NB4 (cell line): ENCODE measurements at regions not wholly inside any gene's neighbourhood (a gene's known extent, or its start where the extent isn't known, plus 50 kb on each side); places are given as distances from the start of the nearest gene placed in this dataset.

Source experiments
- POLR2A ChIP-seq: IDR thresholded peaks from 2 replicates; pipeline ENCODE4 v1.6.1; 2011; ENCODE audit warnings: mild to moderate bottlenecking; ENCODE audit not compliant: insufficient read length; ENCODE audit errors: extremely low read depth
- TF ChIP-seq, protein P1 (sequence below): IDR thresholded peaks from one replicate; pipeline ENCODE4 v1.5.1; 2012; ENCODE audit warnings: low read depth, low read length
- TF ChIP-seq, protein P2 (sequence below): IDR thresholded peaks from 2 replicates; pipeline ENCODE4 v1.6.1; 2011; ENCODE audit warnings: low read depth, low read length

DNA sequence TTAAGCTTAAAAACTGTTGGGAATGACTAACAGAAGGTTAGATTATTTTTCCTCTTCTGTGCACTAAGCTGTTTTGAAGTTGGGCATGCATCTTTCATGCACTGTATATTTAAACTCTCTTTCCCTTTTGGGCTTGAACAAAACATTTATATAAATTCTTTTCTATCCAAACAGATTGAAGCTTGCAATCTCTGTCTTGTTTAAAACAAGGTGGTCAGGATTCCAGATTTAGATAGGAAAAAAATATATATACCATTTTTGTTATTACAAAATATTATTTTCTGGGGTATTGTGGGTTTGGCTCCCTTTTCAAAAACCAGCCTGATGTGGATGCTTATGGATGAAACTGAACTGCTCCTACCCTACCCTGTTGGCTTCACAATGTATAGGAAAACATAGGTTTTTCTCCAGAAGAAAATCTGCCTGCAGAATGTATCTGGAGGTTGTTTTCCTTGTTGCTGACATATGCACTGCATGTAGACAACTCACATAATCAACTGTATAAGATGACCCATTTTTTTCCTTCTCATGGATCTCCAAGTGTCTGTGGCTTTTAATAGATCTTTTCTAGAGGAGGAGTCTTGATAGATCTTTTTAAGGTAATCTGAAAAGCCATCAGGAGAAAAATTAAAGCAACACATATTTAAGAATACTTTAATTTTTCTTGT lies 146.3 kb downstream of the PRL start:
- TF ChIP-seq, protein P1, sequence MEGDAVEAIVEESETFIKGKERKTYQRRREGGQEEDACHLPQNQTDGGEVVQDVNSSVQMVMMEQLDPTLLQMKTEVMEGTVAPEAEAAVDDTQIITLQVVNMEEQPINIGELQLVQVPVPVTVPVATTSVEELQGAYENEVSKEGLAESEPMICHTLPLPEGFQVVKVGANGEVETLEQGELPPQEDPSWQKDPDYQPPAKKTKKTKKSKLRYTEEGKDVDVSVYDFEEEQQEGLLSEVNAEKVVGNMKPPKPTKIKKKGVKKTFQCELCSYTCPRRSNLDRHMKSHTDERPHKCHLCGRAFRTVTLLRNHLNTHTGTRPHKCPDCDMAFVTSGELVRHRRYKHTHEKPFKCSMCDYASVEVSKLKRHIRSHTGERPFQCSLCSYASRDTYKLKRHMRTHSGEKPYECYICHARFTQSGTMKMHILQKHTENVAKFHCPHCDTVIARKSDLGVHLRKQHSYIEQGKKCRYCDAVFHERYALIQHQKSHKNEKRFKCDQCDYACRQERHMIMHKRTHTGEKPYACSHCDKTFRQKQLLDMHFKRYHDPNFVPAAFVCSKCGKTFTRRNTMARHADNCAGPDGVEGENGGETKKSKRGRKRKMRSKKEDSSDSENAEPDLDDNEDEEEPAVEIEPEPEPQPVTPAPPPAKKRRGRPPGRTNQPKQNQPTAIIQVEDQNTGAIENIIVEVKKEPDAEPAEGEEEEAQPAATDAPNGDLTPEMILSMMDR, result no peak
- TF ChIP-seq POLR2A, result no peak
- TF ChIP-seq, protein P2, sequence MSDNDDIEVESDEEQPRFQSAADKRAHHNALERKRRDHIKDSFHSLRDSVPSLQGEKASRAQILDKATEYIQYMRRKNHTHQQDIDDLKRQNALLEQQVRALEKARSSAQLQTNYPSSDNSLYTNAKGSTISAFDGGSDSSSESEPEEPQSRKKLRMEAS, result no peak
